ENCODE measurements at regions not wholly inside any gene's neighbourhood (a gene's known extent, or its start where the extent isn't known, plus 50 kb on each side); places are given as distances from the start of the nearest gene placed in this dataset.

DNA sequence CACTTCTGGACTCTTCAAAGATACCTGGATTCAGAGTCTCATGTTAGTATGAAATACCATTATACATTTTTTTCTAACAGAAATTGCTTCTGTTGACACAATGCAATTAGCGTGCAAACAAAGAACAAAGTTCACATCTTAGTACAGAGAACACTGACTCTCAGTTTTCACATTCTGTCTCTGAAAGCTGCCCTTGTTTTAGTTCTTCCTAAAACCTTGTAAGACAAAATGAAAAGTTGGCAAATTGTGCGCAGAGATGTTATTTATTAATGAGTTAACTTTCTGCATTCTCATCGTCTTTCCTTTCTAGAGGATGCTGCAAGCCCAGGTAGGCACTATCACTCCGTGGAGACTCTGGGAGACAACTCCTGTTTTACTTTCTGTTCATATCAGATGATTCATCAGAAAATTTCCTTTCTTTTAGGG lies 377.3 kb upstream of the POU3F3 start:
- TF ChIP-seq, protein P1, sequence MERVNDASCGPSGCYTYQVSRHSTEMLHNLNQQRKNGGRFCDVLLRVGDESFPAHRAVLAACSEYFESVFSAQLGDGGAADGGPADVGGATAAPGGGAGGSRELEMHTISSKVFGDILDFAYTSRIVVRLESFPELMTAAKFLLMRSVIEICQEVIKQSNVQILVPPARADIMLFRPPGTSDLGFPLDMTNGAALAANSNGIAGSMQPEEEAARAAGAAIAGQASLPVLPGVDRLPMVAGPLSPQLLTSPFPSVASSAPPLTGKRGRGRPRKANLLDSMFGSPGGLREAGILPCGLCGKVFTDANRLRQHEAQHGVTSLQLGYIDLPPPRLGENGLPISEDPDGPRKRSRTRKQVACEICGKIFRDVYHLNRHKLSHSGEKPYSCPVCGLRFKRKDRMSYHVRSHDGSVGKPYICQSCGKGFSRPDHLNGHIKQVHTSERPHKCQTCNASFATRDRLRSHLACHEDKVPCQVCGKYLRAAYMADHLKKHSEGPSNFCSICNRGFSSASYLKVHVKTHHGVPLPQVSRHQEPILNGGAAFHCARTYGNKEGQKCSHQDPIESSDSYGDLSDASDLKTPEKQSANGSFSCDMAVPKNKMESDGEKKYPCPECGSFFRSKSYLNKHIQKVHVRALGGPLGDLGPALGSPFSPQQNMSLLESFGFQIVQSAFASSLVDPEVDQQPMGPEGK (CRISPR knock-in tag; IDR thresholded peaks at IDR 0.05; ENCODE audit: borderline replicate concordance), result no peak
- no peak for TF ChIP-seq ARNTL (CRISPR knock-in tag; IDR thresholded peaks at IDR 0.05; ENCODE audit: borderline replicate concordance, low read depth)

All from SK-N-SH treated with all-trans-retinoic acid at 6 μM for 48 hours (cell line).